ENCODE measurements at regions not wholly inside any gene's neighbourhood (a gene's known extent, or its start where the extent isn't known, plus 50 kb on each side); places are given as distances from the start of the nearest gene placed in this dataset.
"Not testable (repeated sequence)": the region's sequence is repeated elsewhere in the genome, so short reads cannot be mapped to it uniquely, and the experiment has no call there.

DNA sequence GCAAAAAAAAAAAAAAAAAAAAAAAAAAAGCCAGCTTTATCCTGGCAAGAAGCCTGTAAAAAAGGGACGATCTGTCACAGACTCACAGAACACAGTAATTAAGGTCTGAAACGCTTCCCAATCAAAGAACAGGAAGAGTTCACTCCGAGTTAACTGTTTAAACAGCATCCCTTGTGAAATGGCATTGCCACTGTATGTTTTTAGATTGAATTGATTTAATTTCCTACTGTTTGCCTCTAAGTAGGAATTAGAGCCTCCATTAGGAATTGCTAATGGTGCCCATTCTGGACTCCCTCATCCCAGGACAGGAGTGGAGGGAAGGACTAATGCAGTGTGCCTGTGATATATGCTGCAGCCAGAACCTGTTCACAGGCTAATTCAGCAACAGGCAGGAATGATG lies 370.8 kb downstream of the RWDD3 start:
- no peak for DNase-seq (ENCODE audit: low read depth in 2 of 2)

DNA sequence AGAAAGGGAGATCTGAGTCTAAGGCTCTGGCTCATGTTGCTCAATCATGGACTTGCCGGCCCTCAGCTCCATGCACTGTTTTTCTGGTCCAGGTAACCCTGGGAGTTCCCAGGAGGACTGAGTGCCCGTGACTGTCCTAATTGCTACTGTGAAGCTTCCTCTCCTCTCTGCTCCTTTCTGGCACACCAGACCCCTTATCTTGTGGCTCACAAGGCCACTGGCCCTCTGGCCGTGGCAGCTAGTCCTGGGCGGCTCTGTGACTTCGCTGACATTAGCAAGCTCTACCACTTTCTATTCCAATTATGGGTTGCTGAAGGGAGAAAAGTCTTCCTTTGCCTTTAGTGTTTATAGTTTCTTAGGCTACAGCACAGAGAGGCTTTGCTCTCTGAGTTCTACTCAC lies 380.2 kb downstream of the RWDD3 start:
- no peak for DNase-seq (ENCODE audit: low read depth in 2 of 2)

GRCh38 chr1:95615421-95615820 lies 381.4 kb downstream of the RWDD3 start:
- DNase-seq (ENCODE audit: low read depth in 2 of 2): no peak

GRCh38 chr1:95620076-95620475 lies 386.1 kb downstream of the RWDD3 start:
- no peak for DNase-seq (ENCODE audit: low read depth in 2 of 2)

GRCh38 chr1:95622609-95623008 lies 388.6 kb downstream of the RWDD3 start:
- DNase-seq (ENCODE audit: low read depth in 2 of 2): no peak

DNA sequence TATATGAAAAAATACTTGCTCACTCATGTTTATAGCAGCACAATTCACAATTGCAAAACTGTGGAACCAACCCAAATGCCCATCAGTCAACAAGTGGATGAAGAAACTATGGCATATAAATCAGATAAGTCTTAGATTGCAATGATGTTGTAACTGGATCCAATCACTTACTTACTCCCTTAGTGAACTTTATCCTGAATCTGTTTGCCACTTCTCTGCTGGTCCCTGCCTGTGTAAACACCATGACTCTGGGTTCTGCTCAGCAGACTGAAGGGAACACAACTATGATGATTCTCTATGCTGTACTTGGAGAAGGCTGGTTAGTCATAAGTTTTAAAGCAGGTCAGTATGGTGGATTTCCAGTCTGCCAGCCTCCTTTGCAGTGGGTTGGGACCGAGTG lies 391.2 kb downstream of the RWDD3 start:
- no peak for DNase-seq (ENCODE audit: low read depth in 2 of 2)

DNA sequence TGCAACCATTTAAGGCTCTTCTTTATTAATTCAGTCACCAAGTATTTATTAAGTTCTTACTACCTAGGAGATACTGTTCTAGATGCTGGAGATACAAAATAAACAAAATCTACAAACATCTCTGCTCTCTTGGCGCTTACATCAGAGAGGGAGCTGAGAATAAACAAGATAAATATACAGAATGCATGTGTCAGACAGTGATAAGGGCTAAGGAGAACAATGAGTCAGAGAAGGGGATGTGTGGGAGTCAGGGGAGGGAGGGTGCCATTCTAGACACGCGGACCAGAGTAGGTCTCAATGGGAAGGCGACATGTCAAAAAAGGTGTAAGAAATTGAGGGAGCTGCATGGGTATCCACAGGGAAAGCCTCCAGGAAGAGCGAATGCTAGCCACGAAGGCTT lies 393.2 kb downstream of the RWDD3 start:
- DNase-seq (ENCODE audit: low read depth in 2 of 2): no peak

DNA sequence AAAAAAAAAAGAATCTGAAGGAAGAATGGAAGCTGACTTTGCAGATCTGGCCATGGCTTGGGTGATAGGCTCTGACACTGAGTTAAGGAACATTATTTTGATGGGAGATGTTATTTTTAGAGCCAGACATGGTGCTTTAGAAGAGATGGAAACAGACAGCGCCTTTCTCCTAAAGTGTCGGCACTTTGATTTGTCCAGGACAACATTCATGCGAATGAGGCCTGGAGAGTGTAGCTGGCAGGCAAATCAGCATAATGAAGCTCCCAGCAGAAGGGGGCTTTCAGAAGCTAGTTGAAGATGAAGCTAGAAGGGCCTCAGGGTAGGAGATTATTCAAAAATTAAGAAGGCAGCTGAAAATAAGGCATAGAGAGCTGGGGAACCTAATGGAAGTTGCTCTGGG lies 397.7 kb downstream of the RWDD3 start:
- DNase-seq (ENCODE audit: low read depth in 2 of 2): no peak

DNA sequence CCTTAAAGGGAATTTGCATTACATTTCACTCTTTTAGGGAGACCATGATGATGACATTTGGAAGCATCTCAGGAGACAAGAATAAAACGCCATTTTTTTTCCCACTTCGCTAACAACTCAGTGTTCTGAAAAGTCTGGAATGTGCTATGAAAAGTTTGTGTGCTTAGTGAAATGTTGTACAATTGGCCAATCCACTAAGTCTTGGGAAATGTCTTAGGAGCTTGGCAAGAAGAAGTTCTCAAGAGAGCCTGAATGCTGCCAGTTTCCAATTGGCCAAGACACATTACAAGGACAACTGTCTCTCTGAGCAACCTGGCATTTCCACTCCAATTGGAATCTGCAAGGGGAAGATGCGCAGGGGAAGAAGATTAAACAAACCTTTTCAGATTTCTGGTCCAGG lies 401.8 kb downstream of the RWDD3 start:
- no peak for DNase-seq (ENCODE audit: low read depth in 2 of 2)

DNA sequence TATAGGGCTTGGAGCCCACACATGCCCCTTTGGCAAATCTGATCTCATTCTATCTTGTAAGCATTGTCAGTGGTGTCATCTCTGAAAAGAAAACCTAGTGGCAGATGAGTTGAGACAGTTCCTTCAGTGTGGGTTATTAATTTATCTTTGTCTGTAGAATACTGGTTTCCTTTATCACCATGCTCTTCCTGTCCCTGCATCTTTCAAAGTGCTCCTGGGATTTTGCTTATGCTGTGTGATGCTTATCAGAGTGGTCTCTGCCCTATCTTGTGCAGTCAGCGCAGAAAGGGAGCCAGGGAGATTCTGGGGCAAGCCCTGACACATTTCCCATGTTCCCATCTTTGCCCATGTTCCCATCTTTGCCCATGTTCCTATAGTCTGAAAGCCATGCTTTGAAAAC lies 402.9 kb downstream of the RWDD3 start:
- DNase-seq (ENCODE audit: low read depth in 2 of 2): no peak

- DNase-seq (ENCODE audit: low read depth in 2 of 2): no peak
Observed at GRCh38 chr1:95640746-95641145, 406.7 kb downstream of the RWDD3 start.

DNA sequence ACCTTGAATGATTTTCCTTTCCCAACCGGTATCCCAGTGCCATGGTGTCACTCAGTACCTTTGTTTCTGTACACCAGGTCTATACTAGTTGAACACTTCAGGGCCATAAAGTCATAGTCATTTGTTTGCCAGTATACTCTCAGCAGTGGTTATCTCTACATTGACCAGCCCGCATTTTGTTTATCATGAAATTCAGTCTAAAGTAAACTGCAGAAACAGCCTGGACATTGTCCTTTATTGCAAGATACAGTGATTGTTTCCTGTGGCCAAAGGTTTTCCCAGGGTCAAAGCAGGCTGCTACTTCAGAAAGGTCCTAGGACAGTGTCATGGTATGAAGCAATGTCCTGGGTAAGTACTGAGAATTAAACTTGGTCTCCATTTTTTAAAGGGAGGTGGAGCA lies 407.4 kb downstream of the RWDD3 start:
- DNase-seq (ENCODE audit: low read depth in 2 of 2): no peak

- no peak for DNase-seq (ENCODE audit: low read depth in 2 of 2)
Observed at GRCh38 chr1:95642035-95642434, 408.0 kb downstream of the RWDD3 start.

GRCh38 chr1:95643071-95643470 lies 409.1 kb downstream of the RWDD3 start:
- no peak for DNase-seq (ENCODE audit: low read depth in 2 of 2)

GRCh38 chr1:95645126-95645525 lies 411.1 kb downstream of the RWDD3 start:
- DNase-seq (ENCODE audit: low read depth in 2 of 2): not testable (repeated sequence)

- DNase-seq (ENCODE audit: low read depth in 2 of 2): no peak
Observed at GRCh38 chr1:95650631-95651030, 416.6 kb downstream of the RWDD3 start.

- DNase-seq (ENCODE audit: low read depth in 2 of 2): no peak
Observed at GRCh38 chr1:95652423-95652965, 418.5 kb downstream of the RWDD3 start.

DNA sequence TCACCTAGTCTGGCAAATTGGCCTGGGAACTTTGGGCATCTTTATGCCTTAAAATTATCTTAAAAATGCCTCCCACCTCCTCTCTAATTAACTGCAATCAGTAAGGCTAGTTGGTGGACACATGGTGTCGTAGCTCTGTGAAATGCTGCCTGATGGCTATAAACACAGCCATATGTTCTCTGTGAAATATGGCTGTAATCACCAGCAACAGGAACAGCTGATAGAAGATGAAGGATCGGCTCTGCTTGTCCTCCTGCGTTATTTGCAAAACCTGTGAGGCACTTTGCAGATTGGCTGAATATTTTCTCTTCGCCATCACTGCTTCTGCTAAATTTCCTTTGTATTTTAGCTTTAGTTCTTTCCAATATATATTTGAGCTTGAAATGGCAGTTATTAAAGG lies 419.6 kb downstream of the RWDD3 start:
- DNase-seq (ENCODE audit: low read depth in 2 of 2): no peak

DNA sequence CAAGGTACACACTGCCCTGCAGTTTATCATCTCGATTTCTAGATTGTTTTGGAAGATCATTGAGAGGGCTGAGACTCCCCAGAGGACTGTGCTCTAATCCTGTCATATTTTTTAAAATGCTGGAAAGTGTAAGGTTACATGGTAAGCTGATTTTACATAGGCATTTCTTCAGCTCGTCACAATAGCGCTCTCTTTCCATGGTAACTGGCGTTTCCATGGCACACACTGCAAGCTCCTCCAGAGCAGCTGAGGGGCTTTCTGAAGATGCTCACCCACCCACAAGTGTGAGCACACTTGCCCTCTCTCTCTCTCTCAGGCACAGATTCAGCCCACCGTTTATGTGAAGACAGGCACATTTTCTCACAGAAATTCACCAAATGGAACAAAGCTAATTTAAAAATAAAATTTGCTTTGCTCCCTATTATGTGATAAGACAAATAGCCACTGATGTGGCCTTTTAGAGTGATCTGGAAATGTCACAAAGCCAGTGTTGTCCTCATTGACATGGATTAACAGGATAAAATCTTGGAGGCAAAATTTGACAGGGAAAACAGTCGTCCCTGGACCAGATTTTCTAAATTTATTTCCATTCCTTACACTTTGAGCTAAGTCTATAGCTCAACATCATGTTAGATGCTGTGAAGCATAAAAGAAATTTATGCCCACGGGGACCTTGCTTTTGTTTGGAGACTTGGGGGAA lies 421.5 kb downstream of the RWDD3 start:
- DNase-seq (ENCODE audit: low read depth in 2 of 2): no peak

- DNase-seq (ENCODE audit: low read depth in 2 of 2): no peak
Observed at GRCh38 chr1:95657248-95657647, 423.2 kb downstream of the RWDD3 start.

- DNase-seq (ENCODE audit: low read depth in 2 of 2): no peak
Observed at GRCh38 chr1:95659166-95659565, 425.2 kb downstream of the RWDD3 start.

DNA sequence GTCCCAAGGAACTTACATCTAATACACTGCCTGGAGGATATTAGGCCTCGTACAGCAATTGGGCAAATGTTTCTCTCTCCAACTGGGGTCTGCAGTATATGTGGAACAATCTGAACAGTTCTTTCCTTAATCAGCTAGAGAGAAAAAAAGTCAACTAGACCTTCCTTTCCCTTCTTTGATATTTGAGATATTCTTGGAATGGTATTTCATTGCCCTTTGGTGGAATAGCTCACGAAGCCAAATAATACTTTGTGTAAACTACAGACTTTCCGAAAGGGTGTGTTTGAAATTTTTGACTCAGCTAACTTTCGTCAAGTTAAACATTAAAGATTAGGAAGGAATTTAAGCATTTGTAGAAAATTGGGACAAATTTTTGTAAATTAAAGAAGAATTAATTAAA lies 425.6 kb downstream of the RWDD3 start:
- no peak for DNase-seq (ENCODE audit: low read depth in 2 of 2)

- no peak for DNase-seq (ENCODE audit: low read depth in 2 of 2)
Observed at GRCh38 chr1:95660736-95661135, 426.7 kb downstream of the RWDD3 start.

DNA sequence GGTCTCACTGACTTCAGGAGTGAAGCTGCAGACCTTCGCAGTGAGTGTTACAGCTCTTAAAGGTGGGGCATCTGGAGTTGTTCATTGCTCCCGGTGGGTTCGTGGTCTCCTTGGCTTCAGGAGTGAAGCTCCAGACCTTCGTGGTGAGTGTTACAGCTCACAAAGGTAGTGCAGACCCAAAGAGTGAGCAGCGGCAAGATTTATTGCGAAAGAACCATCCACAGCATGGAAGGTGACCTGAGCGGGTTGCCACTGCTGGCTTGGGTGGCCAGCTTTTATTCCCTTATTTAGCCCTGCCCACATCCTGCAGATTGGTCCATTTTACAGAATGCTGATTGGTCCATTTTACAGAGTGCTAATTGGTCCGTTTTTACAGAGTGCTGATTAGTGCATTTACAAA lies 429.5 kb downstream of the RWDD3 start:
- not testable (repeated sequence) for DNase-seq (ENCODE audit: low read depth in 2 of 2)
